Brain microvascular endothelial cell (primary cell): ENCODE measurements at regions not wholly inside any gene's neighbourhood (a gene's known extent, or its start where the extent isn't known, plus 50 kb on each side); places are given as distances from the start of the nearest gene placed in this dataset.

Source experiments
- DNase-seq: peaks from one replicate; pipeline ENCODE4 v3.0.0-alpha.2; 2020
- H3K27ac ChIP-seq: fragments of 250-450 bp; sonication (Bioruptor Pico); 2 replicates; pipeline ENCODE4 v1.5.1; 2020; ENCODE audit warnings: mild to moderate bottlenecking, moderate library complexity
- H3K27me3 ChIP-seq: fragments of 250-450 bp; sonication (Bioruptor Pico); replicated peaks from 2 replicates; pipeline ENCODE4 v1.5.1; 2020; ENCODE audit warnings: mild to moderate bottlenecking
- H3K36me3 ChIP-seq: fragments of 250-450 bp; sonication (Bioruptor Pico); replicated peaks from 2 replicates; pipeline ENCODE4 v1.5.1; 2020; ENCODE audit warnings: mild to moderate bottlenecking
- H3K4me3 ChIP-seq: 2 replicates; pipeline ENCODE4 v1.5.1; 2011; ENCODE audit warnings: low read depth, mild to moderate bottlenecking, control low read depth, low read length, moderate library complexity
- CTCF ChIP-seq: IDR thresholded peaks from 2 replicates; pipeline ENCODE4 v1.5.1; 2011; ENCODE audit warnings: low read depth, mild to moderate bottlenecking, moderate library complexity, low read length, control low read depth, inconsistent platforms; ENCODE audit errors: missing control alignments
- in situ Hi-C: cut with HindIII; loops from 2 replicates; pipeline ENCODE4 v1.10.0; 2017; ENCODE audit warnings: low sequenced_read_pairs, low pct_ligation_motif_present

DNA sequence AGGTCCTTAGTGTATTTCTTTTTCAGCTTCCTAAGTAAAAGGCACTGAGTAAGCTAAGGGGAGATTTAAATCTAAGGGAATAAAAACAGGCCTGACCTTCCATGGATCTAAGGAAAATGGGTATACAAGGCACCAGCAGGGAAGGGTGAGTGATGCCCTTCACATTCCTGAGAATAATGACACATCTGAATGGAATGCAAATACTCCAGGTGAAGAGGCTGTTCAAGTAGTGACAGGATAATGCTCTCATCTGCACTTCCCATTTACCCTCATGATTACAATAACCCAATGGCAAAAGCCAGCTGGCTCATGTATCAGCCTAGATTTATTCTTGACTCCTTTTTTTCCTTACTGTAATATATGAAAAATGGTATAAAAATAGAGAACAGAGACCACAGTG, 216.2 kb upstream of the ACTBL2 start:
- Histone ChIP-seq H3K27ac (no peak overlapping the region), H3K4me3 (no peak overlapping the region), H3K36me3 (no peaks in the 10 kb centered on the region), H3K27me3 (no peaks in the 10 kb centered on the region)
- TF ChIP-seq CTCF = no peak
- DNase-seq = no peak
- in situ Hi-C loops = no loop called here

- H3K4me3 ChIP-seq = no peak overlapping the region
- no peaks in the 10 kb centered on the region for H3K36me3 ChIP-seq
- no peaks in the 10 kb centered on the region for H3K27me3 ChIP-seq
- DNase-seq = no peak
- in situ Hi-C loops = no loop called here
- H3K27ac ChIP-seq = no peak overlapping the region
- TF ChIP-seq CTCF = no peak
Observed at GRCh38 chr5:57698086-57698485, 215.5 kb upstream of the ACTBL2 start.

- H3K36me3 ChIP-seq = no peaks in the 10 kb centered on the region
- no peak overlapping the region for H3K27ac ChIP-seq
- DNase-seq = no peak
- H3K4me3 ChIP-seq = no peak overlapping the region
- in situ Hi-C loops = no loop called here
- no peak for TF ChIP-seq CTCF
- no peaks in the 10 kb centered on the region for H3K27me3 ChIP-seq
Observed at GRCh38 chr5:57696825-57697570, 214.4 kb upstream of the ACTBL2 start.

DNA sequence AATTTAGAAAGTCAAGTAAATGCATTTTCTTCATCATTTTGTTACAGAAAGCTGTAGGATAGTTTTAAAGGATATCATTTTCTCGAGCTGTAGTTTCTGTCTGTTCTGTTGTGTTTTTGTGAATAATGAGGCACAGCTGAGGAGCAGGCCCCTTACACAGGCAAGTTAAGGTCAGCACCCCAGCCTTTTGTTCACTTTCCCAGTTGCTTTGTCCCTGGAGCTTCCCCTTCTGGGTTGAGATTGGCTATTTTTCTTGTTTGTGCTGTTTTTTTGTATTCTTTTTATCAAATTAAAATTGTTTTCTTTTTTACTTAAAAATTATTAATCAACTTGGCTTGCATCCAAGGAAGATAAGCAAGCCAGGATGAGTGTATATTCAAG, 213.8 kb upstream of the ACTBL2 start:
- H3K27me3 ChIP-seq = no peaks in the 10 kb centered on the region
- in situ Hi-C loops = no loop called here
- no peak for TF ChIP-seq CTCF
- H3K36me3 ChIP-seq = no peaks in the 10 kb centered on the region
- H3K4me3 ChIP-seq = no peak overlapping the region
- no peak for DNase-seq
- H3K27ac ChIP-seq = no peak overlapping the region

DNA sequence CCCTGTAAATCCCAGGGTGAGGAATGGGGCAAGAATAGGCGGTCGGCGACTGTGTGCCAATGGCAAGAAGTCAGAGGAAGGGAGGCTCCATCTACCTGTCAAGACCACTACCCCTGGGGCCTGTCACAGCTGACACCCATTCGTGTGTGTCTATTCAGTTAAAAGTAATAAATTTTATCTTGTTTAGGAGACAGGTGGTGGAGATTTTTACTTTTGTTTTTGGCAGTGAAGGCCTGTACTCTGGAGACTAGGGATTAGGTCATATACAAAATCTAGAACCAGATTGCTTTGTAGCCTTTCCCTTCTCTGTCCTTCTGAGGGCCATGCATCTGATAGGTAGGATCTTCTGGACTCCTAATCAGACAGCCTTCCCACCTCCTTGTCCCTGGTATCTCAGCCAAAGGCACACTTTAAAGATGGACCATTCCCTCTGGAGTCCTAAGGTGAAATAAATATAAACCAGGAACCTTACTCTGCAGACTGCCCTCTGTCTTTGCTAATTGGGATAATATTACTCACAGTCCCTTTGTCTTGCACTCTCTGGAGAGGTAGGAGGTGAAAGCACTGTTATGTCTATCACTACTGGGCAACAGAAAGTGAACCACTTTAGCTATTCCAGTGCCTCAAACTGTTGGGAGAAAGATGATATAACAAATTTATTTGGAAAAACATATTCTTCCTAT, 213.2 kb upstream of the ACTBL2 start:
- no peak for DNase-seq
- Histone ChIP-seq H3K27ac (no peak overlapping the region), H3K36me3 (no peaks in the 10 kb centered on the region), H3K27me3 (no peaks in the 10 kb centered on the region), H3K4me3 (no peak overlapping the region)
- no peak for TF ChIP-seq CTCF
- in situ Hi-C loops = no loop called here

DNA sequence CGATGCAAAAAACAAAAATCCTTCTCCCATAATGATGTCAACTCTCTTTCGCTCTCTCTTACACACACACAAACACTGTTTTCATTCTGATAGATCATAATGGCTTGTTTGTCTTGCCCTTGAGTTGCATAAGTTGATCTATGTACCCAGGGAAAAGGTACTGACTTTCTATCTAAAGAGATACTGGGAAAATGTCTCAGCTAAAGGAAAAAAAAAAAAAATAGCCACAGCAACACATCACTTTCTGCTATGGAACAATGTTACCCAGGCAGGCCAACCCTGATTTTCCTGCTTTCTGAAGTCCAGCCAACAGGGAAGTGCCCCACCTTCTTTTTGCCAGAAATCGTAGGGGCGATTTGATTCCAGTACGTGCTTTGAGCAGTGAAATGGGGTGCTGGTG, 212.6 kb upstream of the ACTBL2 start:
- in situ Hi-C loops = no loop called here

More for the DNA sequence above, 212.6 kb upstream of the ACTBL2 start:
- Histone ChIP-seq H3K36me3 (no peaks in the 10 kb centered on the region), H3K27me3 (no peaks in the 10 kb centered on the region), H3K27ac (no peak overlapping the region), H3K4me3 (no peak overlapping the region)
- TF ChIP-seq CTCF = no peak
- no peak for DNase-seq
